ENCODE measurements at regions not wholly inside any gene's neighbourhood (a gene's known extent, or its start where the extent isn't known, plus 50 kb on each side); places are given as distances from the start of the nearest gene placed in this dataset.

DNA sequence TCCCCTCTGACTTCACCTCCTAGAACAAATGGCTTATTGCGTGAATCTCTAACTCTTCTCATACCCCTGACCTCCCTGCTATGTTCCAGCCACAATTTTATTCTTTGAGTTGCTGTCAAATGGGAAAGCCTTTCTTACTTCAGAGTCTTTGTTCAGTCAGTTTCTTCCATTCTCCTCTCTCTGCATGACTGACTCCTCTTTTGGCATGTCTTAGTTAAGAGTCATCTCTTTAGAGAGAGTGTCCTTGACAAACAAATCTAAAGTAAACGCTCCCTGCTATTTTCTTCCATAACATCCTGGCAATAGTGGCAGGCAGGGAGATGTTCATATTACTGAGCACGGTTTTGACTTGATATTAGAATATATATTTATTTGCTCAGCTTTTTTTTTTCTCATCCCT is 170.7 kb upstream of the ERBB4 start:
- H3K9me3 ChIP-seq (ENCODE audit: insufficient read depth, low read depth, low read length), result no peaks in the 10 kb centered on the region
- H3K4me1 ChIP-seq (ENCODE audit: insufficient read depth, low read length, poor library complexity, severe bottlenecking), result no peaks in the 10 kb centered on the region
- no peaks in the 10 kb centered on the region for H3K79me2 ChIP-seq (ENCODE audit: insufficient read depth, low read length)
- no peaks in the 10 kb centered on the region for H3F3A ChIP-seq (ENCODE audit: low read depth)
- no peak overlapping the region for H2AFZ ChIP-seq (ENCODE audit: low read length)
- no peaks in the 10 kb centered on the region for H3K27me3 ChIP-seq (ENCODE audit: insufficient read depth, low read length, poor library complexity, severe bottlenecking)
- H4K20me1 ChIP-seq (ENCODE audit: insufficient read depth, low read length, poor library complexity, severe bottlenecking), result no peaks in the 10 kb centered on the region
- H3K4me2 ChIP-seq (ENCODE audit: low read depth, low read length, poor library complexity, severe bottlenecking), result no peak overlapping the region
- H3K9me2 ChIP-seq (replicated peaks; ENCODE audit: low read depth, low read length), result no peaks in the 10 kb centered on the region
- H3K4me3 ChIP-seq (ENCODE audit: low read length, poor library complexity, severe bottlenecking), result no peak overlapping the region
- H3K36me3 ChIP-seq (ENCODE audit: insufficient read depth, low read length), result no peaks in the 10 kb centered on the region
- H3K9ac ChIP-seq (ENCODE audit: low read depth, low read length, poor library complexity, severe bottlenecking), result no peak overlapping the region
- TF ChIP-seq, protein P1, sequence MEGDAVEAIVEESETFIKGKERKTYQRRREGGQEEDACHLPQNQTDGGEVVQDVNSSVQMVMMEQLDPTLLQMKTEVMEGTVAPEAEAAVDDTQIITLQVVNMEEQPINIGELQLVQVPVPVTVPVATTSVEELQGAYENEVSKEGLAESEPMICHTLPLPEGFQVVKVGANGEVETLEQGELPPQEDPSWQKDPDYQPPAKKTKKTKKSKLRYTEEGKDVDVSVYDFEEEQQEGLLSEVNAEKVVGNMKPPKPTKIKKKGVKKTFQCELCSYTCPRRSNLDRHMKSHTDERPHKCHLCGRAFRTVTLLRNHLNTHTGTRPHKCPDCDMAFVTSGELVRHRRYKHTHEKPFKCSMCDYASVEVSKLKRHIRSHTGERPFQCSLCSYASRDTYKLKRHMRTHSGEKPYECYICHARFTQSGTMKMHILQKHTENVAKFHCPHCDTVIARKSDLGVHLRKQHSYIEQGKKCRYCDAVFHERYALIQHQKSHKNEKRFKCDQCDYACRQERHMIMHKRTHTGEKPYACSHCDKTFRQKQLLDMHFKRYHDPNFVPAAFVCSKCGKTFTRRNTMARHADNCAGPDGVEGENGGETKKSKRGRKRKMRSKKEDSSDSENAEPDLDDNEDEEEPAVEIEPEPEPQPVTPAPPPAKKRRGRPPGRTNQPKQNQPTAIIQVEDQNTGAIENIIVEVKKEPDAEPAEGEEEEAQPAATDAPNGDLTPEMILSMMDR (conservative IDR thresholded peaks at IDR 0.05; ENCODE audit: low read length), result no peak
- no peak for TF ChIP-seq EZH2phosphoT487 (IDR thresholded peaks at IDR 0.05; ENCODE audit: borderline replicate concordance)

DNA sequence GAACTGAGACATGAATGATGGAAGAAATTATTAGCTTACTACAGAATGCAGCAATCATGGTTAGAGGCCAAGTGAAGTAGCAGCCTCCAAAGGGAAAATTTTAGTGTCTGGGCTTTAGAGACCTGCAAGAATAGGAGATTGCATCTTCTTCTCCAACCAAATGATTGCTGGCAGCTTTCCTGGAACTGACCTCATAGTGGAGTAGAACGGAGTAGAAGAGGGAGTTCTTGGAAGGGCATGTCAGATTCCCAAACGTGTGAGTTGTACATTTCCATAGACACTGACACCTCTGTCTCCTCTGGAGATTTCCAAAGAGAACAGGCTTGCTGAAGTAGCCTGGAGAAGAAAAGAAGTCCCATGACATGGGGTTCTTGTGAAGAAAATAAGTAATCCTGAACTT is 169.8 kb upstream of the ERBB4 start:
- H4K20me1 ChIP-seq (ENCODE audit: insufficient read depth, low read length, poor library complexity, severe bottlenecking), result no peaks in the 10 kb centered on the region
- no peak overlapping the region for H3K4me3 ChIP-seq (ENCODE audit: low read length, poor library complexity, severe bottlenecking)
- H3K9me2 ChIP-seq (replicated peaks; ENCODE audit: low read depth, low read length), result no peaks in the 10 kb centered on the region
- no peak for TF ChIP-seq EZH2phosphoT487 (IDR thresholded peaks at IDR 0.05; ENCODE audit: borderline replicate concordance)
- TF ChIP-seq, protein P1 (conservative IDR thresholded peaks at IDR 0.05; ENCODE audit: low read length), result no peak
- no peaks in the 10 kb centered on the region for H3F3A ChIP-seq (ENCODE audit: low read depth)
- H3K4me1 ChIP-seq (ENCODE audit: insufficient read depth, low read length, poor library complexity, severe bottlenecking), result no peaks in the 10 kb centered on the region
- no peak overlapping the region for H3K4me2 ChIP-seq (ENCODE audit: low read depth, low read length, poor library complexity, severe bottlenecking)
- H3K27me3 ChIP-seq (ENCODE audit: insufficient read depth, low read length, poor library complexity, severe bottlenecking), result no peaks in the 10 kb centered on the region
- H3K79me2 ChIP-seq (ENCODE audit: insufficient read depth, low read length), result no peaks in the 10 kb centered on the region
- no peaks in the 10 kb centered on the region for H3K36me3 ChIP-seq (ENCODE audit: insufficient read depth, low read length)
- H3K9ac ChIP-seq (ENCODE audit: low read depth, low read length, poor library complexity, severe bottlenecking), result no peak overlapping the region
- no peaks in the 10 kb centered on the region for H3K9me3 ChIP-seq (ENCODE audit: insufficient read depth, low read depth, low read length)
- no peak overlapping the region for H2AFZ ChIP-seq (ENCODE audit: low read length)

DNA sequence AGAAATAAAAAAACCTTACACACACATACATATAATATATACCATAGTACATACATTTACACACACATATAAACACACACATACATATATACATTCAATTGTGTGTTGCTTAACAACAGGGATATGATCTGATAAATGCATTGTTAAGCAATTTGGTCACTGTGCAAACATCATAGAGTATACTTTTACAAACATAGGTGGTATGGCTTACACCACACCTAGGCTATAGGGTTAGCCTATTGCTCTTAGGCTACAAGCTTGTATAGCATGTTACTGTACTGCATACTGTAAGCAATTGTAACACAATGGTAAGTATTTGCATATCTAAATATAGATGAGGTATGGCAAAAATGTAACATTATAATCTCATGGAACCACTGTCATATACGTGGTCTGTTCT is 156.8 kb upstream of the ERBB4 start:
- Histone ChIP-seq H2AFZ (ENCODE audit: low read length) (no peak overlapping the region), H3K36me3 (ENCODE audit: insufficient read depth, low read length) (no peaks in the 10 kb centered on the region), H3K4me3 (ENCODE audit: low read length, poor library complexity, severe bottlenecking) (no peak overlapping the region)

More for the DNA sequence above, 156.8 kb upstream of the ERBB4 start:
- no peak overlapping the region for H3K4me2 ChIP-seq (ENCODE audit: low read depth, low read length, poor library complexity, severe bottlenecking)
- no peaks in the 10 kb centered on the region for H3K9me2 ChIP-seq (replicated peaks; ENCODE audit: low read depth, low read length)
- no peaks in the 10 kb centered on the region for H3F3A ChIP-seq (ENCODE audit: low read depth)
- H3K4me1 ChIP-seq (ENCODE audit: insufficient read depth, low read length, poor library complexity, severe bottlenecking), result no peaks in the 10 kb centered on the region
- H3K79me2 ChIP-seq (ENCODE audit: insufficient read depth, low read length), result no peaks in the 10 kb centered on the region
- no peak for TF ChIP-seq EZH2phosphoT487 (IDR thresholded peaks at IDR 0.05; ENCODE audit: borderline replicate concordance)
- TF ChIP-seq, protein P1 (conservative IDR thresholded peaks at IDR 0.05; ENCODE audit: low read length), result no peak
- H3K9ac ChIP-seq (ENCODE audit: low read depth, low read length, poor library complexity, severe bottlenecking), result no peak overlapping the region
- no peaks in the 10 kb centered on the region for H4K20me1 ChIP-seq (ENCODE audit: insufficient read depth, low read length, poor library complexity, severe bottlenecking)
- no peaks in the 10 kb centered on the region for H3K9me3 ChIP-seq (ENCODE audit: insufficient read depth, low read depth, low read length)
- no peaks in the 10 kb centered on the region for H3K27me3 ChIP-seq (ENCODE audit: insufficient read depth, low read length, poor library complexity, severe bottlenecking)
